NCI-H128 (cell line): ENCODE measurements at regions not wholly inside any gene's neighbourhood (a gene's known extent, or its start where the extent isn't known, plus 50 kb on each side); places are given as distances from the start of the nearest gene placed in this dataset.
"Not testable (repeated sequence)": the region's sequence is repeated elsewhere in the genome, so short reads cannot be mapped to it uniquely, and the experiment has no call there.

Experiments
- DNase-seq: peaks from one replicate; lab custom pipeline; 2025; ENCODE audit not compliant: unreplicated experiment; lab: John Stamatoyannopoulos, UW

DNA sequence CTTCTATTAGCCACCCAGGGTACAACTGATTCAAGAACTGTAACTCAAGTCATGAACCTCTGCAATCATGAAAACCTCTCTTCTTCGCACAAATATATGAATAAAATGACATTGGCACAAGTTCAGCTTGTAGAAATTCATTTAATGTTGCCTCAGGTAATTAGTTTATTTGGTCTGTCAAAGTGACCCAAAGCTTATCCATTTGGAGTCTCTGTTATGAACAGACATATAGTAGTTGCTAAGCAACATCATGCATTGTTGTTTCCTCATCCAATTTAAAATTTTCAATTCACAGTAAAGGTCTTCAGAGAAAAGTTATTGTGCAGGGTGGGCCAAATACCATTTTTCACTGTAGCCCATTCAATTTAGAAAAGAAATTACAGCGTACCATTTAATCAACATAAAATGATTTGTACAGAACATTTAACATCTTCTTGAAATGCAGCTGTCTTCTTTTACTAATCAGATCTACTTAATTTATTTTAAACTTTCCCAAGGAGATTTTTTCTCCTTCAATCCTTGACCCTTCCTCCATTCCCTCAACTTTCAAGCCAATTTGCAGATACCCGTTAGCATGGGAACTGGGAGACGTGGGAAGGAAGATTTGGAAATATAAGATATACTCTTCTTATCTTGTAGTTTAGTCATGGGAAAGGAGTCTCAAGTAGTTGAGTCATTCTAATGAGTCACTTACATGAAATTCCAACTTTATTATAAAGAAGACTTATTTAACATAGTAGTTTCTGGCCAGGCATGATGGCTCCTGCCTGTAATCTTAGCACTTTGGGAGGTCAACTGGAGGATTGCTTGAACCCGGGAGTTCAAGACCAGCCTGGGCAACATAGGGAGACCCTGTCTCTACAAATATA is 231.3 kb downstream of the ATPSCKMT start:
- no peak for DNase-seq

DNA sequence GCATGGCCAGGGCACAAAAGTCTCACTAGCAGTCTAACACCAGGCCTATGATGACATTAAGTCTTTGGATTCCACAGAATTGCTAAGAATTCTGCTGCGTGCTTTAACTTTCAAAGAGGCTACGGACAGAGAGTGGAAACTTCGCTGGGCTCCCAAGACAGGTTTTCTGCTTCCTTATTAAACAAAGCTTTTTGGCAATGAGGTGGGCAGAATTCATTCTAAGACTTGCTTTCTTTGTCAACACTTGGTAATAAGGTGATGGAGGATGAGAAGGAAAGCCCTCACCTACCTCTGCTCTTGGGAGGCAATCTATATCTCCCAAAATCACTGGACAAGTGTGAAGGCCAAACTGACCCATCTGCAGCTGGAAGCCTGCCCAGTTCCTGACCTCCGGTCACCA is 231.9 kb downstream of the ATPSCKMT start:
- no peak for DNase-seq

DNA sequence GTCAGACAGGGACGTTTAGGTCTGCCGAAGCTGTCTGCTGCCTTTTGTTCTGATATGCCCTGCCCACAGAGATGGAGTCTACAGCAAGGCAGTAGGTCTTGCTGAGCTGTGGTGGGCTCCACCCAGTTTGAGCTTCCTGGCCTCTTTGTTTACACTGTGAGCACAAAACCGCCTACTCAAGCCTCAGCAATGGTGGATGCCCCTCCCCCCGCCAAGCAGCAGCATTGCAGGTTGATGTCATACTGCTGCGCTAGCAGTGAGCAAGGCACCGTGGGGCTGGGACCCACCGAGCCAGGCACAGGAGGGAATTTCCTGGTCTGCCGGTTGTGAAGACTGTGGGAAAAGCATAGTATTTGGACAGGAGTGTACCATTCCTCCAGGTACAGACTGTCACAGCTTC is 233.1 kb downstream of the ATPSCKMT start:
- not testable (repeated sequence) for DNase-seq

DNA sequence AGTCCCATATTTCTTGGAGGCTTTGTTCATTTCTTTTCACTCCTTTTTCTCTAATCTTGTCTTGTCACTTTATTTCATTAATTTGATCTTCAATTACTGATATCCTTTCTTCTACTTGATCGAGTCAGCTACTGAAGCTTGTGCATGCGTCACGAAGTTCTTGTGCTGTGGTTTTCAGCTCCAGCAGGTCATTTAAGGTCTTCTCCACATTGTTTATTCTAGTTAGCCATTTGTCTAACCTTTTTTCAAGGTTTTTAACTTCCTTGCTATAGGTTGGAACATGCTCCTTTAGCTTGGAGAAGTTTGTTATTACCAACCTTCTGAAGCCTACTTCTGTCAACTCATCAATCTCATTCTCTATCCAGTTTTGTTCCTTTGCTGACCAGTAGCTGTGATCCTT is 234.0 kb downstream of the ATPSCKMT start:
- not testable (repeated sequence) for DNase-seq

DNA sequence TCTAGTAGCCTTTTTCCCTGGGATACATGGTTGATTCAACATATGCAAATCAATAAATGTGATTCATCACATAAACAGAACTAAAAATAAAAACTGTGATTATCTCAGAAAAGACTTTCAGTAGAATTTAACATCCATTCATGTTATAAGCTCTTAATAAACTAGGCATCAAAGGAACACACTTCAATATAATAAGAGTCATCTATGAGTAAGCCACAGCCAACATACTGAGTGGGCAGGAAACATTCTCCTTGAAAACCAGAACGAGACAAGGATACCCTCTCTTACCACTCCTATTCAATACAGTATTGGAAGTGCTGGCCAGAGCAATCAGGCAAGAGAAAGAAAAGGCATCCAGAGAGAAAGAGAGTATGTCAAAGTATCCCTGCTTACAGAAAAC is 239.9 kb downstream of the ATPSCKMT start:
- DNase-seq: no peak

DNA sequence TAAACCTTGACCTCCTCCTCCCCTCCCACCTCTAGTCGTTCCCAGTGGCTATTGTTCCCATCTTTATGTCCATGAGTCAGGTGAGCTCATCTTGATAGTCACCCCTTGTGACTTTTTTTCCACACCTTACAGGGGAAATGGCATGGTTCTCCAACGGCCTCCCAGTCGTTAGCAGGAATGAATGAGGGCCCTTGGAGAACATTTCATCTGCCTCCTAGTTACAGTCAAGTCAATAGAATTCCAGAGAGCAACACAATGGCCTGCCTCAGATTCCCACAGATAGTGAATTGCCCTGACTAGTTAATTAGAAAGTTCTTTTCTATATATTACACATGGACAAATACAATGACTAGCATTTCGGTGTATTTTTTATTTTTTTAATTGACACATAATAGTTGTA is 262.6 kb downstream of the ATPSCKMT start:
- DNase-seq: no peak

DNA sequence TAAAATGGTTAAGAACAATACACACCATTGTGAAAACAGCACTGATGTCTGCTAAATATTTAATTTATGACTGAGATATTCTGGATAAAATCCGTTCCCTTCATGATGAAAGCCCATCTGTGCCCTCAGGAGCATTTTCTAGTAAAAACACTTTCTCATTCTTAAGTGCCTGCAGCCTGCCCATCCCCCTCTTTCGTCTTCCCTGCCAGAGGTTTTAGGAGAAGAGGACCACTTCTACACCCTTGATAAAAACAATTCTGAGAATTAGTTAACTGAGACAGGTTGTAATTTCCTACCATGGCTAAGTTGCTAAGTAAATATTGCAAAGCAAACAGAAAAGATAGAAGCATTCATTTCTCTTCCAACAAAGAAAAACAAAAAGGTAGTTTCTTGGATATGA is 272.6 kb downstream of the ATPSCKMT start:
- no peak for DNase-seq

DNA sequence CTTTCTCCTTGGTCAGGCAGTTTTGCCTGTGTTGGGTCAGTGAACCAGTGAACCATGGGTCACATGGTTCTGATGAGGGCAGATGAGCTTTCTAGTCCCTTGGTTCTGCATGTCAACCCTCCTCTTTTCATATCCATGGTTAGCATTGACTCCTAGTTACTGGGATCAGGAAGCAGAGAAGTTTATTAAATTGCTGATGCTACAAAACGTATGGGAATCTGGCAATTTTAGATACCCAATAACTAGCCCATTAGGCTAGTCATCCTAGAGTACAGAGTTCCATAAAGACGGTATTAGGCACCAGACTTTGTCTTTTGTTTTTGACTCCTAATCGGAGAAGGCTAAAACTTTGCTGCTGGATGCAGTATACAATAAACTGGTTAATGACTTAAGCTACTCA is 273.1 kb downstream of the ATPSCKMT start:
- DNase-seq: no peak

DNA sequence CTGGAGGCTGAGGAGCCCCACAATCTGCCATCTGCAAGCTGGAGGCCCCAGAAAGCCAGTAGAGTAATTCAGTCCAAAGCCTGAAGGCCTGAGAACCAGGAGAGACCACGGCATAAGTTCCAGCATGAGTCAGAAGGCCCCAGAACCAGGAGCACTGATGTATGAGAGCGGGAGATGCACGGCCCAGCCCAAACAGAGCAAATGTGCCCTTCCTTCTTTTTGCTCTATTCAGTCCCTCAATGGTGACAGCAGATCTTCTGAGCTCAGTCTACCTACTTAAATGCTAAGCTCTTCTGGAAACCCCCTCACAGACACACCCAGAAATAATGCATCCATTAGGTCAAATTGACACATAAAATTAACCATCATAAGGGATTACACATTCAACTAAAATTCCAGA is 277.6 kb downstream of the ATPSCKMT start:
- DNase-seq: no peak

DNA sequence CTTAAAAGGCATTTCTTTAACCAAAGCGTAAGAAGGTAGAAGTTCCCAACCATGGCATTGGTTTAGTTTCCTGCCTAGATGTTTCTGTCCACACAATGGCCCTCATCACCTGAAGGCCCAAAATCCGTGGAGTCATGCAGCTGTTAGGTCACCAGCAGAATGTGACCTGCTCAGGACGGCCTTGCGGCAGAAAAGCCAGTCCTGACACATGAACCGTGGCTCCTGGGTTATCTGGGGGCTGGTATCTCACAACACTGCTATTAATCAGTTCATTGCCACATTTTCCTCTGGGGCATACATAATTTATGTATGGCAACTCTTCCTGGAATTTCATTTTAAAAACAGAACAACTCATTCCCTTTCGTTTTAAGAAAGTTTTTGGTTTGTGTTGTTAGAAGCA is 278.4 kb downstream of the ATPSCKMT start:
- no peak for DNase-seq

DNA sequence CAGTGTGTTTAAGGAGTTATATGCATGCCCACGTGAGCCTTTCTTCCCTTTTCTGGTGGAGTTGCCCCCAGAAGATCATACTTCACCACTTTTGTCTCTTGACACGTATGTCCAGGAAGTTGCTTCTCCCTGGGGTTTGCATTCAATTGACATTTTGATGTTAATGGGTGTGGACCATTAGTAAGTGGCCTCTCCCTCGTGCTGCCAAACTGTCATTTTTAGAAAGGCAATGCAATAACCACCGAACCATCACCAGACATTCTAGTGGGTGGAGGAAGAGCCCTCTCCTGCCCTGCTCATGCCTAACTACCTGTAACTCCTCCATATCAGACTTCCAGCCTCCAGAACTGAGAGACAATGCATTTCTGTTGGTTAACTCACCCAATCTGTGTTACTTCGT is 290.8 kb downstream of the ATPSCKMT start:
- DNase-seq: no peak

DNA sequence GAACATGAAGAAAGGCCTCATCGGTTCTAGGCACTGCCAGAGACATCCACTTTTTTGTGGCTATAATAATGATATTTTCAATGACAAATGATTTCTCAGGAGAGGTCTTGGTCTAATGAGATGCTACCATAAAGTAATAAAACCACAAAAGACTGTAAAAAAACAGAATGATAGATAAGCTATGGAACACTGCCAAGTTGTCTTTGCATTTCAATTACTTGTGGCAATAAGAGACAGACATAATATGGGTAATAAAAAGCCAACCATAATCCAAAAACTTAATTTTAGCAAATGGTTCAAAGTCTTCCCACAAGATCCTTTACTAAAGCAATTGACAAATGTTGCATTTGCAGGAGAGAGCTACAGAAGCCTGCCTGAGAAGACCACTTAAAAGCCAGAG is 292.5 kb downstream of the ATPSCKMT start:
- no peak for DNase-seq

DNA sequence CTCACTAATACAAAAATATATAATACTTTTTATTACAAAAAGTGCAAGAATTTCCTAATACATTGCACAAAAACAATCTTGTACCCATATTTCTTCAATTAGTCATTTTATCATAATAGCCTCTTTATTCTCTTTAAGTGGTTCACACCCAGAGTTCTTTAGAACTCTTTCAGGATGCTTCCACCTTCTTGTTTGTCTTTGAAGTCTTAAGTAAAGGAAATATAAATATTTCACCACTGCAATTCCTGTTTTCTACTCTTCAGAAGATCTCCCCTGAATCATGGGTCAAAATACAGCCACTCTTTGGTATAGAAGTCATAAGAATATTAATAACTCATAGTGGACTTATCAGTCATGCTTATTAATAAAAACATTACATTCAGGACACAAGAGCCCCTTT is 293.0 kb downstream of the ATPSCKMT start:
- DNase-seq: no peak

DNA sequence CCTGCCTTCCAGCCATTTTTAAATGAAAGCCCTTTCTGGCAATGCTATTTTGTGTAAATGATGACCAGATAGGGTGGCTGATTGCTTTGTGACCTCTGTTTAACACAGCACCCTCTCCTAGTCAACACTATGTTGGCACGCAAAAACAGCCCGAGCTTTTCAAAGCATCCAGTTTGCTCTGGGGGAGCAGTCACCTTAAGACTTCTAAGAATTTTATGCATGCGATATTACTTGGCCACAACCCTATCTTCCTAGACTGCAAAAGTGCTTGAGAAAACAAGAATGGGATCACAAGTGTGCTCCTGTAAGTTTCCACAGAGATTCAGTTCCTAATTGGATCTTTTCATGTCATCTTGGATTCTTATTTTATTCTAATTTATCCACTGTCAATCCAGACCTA is 294.1 kb downstream of the ATPSCKMT start:
- no peak for DNase-seq

DNA sequence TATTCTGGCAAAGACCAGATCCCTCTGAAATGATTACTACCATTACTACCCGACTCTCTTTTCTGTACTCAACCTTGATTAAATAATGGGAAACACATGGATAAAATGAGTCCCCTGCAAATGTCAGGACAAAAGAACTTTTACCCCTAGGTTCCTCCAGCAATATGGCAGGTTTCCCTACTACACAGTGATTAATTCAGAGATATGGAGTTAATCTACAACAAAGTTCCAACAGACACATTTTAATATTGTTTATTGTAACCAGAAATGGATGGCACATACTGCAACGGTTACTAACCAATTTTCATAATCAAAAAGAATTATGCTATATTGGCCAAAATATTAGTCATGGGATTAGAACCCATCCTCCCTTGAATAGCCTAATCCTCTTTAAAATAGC is 294.8 kb downstream of the ATPSCKMT start:
- no peak for DNase-seq

DNA sequence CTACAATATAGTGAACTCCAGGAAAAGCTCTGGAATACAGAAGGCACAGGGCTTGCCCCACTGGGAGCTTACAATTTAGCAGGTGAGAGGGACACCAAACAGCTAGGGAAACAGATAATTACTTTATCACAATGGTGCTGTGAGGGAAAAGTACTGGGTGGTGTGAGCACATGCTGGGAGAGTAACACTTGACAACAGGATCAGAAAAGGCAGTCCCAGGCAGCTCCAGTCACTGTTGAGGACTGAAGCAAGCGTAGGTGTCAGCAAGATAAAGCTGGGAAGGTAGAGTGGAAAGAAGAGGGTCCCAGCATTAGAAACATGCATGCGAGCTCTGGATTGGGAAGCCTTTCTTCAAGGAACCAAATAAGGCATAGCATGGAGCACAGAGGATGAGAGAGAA is 296.0 kb downstream of the ATPSCKMT start:
- DNase-seq: no peak

DNA sequence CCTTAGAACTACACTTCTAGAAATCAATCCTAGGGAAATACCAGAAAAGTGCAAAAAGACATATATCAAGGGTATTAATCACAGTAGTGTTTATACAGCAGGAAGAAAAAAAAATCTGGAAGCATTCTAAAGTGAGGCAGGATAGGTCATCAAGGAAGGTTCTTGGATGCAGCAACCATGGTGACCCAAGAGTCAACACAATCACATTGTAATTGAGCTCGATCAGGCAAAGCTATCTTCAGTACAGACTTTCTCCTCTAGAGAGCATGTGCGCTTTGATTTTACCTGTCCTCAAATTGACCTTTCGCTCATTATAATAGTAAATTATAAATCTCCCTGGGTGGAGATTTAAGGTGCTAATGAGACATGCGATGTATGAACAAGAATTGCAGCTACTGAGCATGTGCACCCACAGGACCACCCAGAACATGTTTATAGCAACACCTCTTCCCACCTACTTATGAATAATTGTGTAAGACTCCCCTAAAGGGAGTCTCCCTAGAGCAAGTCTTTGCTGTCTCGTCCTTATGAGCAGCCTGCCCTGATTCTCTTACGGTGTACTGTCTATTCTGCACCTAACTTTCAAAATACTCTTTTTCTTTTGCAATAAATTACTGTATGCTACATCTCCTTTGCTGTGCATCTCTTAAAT is 297.7 kb downstream of the ATPSCKMT start:
- no peak for DNase-seq

DNA sequence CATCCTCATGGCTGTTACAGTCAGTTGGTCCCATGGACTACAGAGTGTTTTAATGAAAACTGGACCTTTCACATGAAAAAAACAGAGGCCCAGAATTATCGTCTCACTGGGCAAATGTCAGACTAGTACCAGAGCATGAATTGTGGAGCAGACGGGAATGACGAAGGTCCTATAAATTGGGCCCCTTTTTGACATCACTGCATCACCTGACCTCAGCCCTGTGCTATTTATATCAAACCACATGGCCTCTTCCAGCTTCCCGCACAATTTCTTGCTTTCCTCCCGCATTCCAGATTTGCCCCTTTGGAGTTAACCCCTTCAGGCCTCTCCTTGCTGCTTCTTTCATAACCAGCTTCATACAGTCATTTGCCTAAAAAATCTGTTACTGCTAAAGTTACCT is 301.7 kb downstream of the ATPSCKMT start:
- no peak for DNase-seq

DNA sequence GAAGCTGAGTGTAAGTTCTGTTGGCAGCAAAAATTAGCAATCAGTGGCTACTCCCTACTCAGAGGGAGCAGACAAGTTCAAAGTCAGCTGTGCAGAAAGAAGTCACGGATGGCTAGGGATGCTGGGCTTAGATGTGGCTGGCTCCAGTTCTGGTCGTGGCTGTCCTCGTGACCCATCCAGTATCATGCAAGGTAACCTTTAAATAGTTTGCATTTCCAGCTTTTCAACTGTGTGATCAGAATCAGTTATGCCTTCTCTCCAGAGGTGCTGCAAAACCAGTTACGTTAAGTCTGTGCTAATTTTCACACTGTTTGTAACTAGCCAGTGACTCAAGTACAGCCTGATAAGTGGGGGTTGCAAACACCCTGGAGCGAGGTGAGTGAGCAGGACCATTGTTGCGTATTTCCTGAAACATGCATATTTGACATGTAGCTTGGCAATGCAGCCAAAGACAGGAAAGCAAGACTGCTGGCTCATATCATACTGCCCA is 302.4 kb downstream of the ATPSCKMT start:
- DNase-seq: no peak

DNA sequence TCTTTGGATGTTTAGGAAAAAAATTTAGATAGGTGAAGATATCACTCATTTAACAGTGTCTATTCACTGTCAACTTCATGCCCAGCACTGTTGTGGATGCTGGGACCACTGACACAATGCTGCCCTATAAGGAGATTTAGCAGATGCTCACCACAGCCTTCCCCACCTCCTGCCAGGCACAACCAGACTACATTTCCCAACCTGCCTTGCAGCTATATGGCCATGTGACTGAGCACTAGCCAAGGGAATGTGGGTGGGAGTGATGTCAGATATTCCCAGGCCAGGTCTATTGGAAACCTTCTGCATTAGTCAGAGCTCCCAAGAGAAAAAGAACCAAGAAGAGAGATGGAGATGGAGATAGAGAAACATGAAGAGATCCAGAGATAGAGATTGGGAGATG is 302.6 kb upstream of the TAS2R1 start:
- DNase-seq: no peak

DNA sequence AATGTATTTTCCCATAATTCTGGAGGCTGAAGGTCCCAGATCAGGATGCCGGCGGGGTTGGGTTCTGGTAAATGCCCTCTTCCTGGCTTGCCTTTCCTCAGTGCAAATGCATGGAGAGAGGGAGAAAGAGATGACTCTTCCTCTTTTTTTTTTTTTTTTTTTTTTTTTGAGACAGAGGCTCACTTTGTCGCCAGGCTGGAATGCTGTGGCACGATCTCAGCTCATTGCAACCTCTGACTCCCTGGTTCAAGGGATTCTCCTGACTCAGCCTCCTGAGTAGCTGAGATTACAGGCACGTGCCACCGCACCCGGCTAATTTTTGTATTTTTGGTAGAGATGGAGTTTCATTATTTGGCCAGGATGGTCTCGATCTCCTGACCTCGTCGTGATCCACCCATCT is 300.0 kb upstream of the TAS2R1 start:
- no peak for DNase-seq

DNA sequence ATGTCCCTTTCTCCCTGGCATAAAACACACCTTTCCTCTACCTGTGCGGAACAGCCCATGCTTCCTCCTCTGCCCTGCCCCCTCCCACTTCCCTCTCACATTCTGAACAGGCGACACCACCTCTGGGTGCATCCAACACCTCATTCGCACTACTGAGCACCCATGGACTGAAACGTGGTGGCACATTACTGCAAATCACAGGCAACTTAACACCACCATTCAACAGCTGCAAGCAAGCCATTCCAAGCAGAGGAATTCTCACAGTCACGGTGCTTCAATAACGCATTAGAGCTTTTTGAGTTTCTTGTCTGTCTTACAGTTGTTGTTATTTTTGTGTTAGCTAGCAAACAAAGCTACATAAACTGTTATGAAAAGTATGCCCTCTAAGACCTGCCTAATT is 298.2 kb upstream of the TAS2R1 start:
- DNase-seq: no peak
